HG03521 (cell line): ENCODE measurements at regions not wholly inside any gene's neighbourhood (a gene's known extent, or its start where the extent isn't known, plus 50 kb on each side); places are given as distances from the start of the nearest gene placed in this dataset.
"Not testable (repeated sequence)": the region's sequence is repeated elsewhere in the genome, so short reads cannot be mapped to it uniquely, and the experiment has no call there.

ENCODE experiments used
- ATAC-seq: cut with Tn5 transposase; IDR thresholded peaks from one replicate; pipeline ENCODE4 v1.9.1; 2021; ENCODE audit warnings: mild to moderate bottlenecking, moderate library complexity; ENCODE audit not compliant: unreplicated experiment

DNA sequence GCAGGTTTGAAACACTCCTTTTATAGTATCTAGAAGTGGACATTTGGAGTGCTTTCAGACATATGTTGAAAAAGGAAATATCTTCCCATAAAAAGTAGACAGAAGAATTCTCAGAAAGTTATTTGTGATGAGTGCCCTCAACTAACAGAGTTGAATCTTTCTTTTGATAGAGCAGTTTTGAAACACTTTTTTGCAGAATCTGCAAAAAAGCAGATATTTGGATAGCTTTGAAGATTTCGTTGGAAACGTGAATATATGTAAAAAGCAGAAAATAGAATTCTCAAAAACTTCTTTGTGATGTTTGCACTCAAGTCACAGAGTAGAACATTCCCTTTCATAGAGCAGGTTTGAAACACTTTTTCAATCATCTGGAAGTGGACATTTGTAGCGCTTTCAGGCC is 676.4 kb upstream of the ZNF337 start:
- ATAC-seq = not testable (repeated sequence)

DNA sequence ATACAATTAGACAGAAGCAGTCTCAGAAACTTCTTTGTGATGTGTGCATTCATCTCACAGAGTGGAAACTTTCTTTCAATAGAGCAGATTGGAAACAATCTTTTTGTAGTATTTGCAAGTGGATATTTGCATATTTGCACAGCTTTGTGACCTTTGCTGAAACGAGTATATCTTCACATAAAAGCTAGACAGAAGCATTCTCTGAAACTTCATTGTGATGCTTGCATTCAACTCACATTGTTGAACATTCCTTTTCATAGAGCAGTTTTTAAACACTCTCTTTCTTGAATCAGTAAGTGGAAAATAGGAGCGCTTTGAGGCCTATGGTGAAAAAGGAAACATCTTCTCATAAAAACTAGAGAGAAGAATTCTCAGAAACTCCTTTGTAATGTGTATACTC is 657.9 kb upstream of the ZNF337 start:
- ATAC-seq = no peak

DNA sequence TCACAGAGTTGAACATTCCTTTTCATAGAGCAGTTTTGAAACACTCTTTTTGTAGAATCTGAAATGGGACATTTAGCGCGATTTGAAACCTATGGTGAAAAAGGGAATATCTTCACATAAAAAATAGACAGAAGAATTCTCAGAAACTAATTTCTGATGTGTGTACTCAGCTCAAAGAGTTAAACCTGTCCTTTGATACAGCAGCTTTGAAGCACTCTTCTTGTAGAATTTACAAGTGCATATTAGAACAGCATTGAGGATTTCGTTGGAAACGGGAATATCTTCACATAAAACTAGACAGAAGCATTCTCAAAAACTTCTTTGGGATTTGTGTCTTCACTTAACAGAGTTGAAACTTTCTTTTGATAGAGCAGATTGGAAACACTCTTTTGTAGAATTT is 650.7 kb upstream of the ZNF337 start:
- ATAC-seq = no peak

DNA sequence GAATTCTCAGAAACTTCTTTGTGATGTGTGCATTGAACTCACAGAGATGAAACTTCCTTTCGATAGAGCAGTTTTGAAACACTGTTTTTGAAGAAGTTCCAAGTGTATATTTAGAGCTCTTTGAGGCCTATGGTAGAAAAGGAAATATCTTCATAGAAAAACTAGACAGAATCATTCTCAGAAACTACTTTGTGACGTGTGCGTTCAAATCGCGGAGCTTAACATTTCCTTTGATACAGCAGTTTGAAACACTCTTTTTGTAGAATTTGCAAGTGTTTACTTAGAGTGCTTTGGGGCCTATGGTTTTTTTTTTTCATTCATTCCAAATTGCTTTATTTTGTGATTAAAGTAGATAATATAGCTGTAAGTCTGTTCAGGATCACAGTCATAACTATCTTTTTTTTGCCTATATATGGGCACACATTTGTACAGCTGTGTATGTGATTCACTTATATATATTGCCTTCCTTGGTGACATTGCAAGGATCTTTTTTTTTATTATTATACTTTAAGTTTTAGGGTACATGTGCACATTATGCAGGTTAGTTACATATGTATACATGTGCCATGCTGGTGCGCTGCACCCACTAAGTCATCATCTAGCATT is 643.9 kb upstream of the ZNF337 start:
- not testable (repeated sequence) for ATAC-seq

GRCh38 chr20:26324177-26324576 is 627.5 kb upstream of the ZNF337 start:
- no peak for ATAC-seq

DNA sequence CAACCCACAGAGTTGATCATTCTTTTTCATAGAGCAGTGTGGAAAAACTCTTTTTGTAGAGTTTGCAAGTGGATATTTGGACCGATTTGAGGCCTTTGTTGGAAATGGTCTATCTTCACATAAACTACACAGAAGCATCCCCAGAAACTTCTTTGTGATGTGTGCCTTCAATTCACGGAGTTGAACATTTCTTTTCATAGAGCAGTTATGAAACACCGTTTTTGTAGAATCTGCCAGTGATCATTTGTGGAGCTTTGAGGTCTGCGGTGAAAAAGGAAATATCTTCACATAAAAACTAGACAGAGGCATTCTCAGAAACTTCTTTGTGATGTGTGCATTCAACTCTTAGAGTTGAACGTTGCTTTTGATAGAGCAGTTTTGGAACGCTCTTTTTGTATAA is 618.4 kb upstream of the ZNF337 start:
- ATAC-seq = no peak

- ATAC-seq = not testable (repeated sequence)
Observed at GRCh38 chr20:26309720-26310119, 613.1 kb upstream of the ZNF337 start.

- no peak for ATAC-seq
Observed at GRCh38 chr20:26308961-26309360, 612.3 kb upstream of the ZNF337 start.

GRCh38 chr20:26295006-26295405 is 598.4 kb upstream of the ZNF337 start:
- no peak for ATAC-seq

DNA sequence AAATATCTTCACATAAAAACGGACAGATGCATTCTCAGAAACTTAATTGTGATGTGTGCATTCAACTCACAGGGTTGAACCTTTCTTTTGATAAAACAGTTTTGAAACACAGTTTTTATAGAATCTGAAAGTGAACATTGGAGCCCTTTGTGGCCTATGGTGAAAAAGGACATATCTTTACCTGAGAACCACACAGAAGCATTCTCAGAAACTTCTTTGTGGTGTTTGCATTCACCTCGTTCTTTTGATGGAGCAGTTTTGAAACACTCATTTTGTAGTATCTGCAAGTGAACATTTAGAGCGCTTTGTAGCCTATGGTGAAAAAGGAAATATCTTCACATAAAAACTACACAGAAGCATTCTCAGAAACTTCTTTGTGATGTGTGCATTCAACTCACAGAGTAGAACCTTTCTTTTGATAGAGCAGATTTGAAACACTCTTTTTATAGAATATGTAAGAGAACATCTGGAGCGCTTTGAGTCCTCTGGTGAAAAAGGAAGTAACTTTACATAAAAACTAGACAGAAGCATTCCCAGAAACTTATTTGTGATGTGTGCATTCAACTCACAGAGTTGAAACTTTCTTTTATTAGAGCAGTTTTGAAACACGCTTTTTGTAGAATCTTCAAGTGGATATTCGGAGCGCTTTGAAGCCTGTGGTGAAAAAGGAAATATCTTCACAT is 591.9 kb upstream of the ZNF337 start:
- not testable (repeated sequence) for ATAC-seq

DNA sequence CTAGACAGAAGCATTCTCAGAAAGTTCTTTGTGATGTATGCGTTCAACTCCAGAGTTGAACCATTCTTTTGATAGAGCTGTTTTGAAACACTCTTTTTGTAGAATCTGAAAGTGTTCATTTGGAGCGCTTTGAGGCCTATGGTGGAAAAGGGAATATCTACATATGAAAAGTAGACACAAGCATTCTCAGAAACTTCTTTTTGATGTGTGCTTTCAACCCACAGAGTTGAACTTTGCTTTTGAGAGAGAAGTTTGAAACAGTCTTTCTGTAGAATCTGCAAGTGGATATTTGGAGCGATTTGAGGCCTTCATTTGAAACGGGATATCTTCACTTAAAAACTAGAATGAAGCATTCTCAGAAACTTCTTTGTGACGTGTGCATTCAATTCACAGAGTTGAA is 582.6 kb upstream of the ZNF337 start:
- no peak for ATAC-seq

GRCh38 chr20:26277339-26277738 is 580.7 kb upstream of the ZNF337 start:
- ATAC-seq = no peak

- ATAC-seq = no peak
Observed at GRCh38 chr20:26276554-26277210, 580.0 kb upstream of the ZNF337 start.

DNA sequence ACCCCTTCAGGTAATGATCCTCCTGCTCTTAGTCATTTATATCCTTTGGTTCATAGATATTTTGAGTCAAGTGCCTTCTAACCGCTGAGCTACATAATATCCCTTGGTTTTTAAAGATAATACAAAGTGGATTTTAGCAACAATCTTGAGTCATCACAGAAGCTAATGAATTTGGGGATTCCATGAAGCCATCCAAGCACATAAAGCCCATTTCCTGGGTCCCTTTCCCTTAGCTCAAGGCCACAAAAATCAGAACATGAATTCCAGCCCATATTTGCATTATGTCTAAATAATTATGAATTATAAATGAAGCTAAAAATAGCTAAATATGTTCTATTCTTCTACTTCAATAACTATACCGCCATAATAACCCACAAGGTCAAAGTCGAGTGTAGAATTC is 572.1 kb upstream of the ZNF337 start:
- ATAC-seq = not testable (repeated sequence)

GRCh38 chr20:26260925-26261324 is 564.3 kb upstream of the ZNF337 start:
- ATAC-seq = not testable (repeated sequence)

GRCh38 chr20:26252311-26252975 is 555.8 kb upstream of the ZNF337 start:
- ATAC-seq = not testable (repeated sequence)

DNA sequence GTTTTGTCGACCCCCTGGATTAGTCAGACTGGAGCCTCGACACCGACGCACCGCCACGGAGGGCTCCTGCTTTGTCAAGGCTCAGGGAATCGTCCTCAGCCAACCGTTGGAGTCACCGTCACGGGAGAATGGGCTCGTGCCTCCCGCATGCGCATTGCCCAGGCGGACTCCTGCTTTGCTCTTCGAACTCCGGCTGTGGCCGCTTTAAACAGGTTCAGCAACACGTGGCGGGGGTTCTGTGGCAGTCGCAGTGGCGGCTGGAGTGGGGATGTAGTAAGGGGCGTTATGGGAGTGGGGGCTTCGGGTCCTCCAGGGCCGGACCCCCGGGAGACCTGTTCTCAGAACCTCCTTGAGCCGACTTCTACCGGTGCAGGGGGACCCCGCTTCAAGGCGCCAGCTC is 554.7 kb upstream of the ZNF337 start:
- not testable (repeated sequence) for ATAC-seq

DNA sequence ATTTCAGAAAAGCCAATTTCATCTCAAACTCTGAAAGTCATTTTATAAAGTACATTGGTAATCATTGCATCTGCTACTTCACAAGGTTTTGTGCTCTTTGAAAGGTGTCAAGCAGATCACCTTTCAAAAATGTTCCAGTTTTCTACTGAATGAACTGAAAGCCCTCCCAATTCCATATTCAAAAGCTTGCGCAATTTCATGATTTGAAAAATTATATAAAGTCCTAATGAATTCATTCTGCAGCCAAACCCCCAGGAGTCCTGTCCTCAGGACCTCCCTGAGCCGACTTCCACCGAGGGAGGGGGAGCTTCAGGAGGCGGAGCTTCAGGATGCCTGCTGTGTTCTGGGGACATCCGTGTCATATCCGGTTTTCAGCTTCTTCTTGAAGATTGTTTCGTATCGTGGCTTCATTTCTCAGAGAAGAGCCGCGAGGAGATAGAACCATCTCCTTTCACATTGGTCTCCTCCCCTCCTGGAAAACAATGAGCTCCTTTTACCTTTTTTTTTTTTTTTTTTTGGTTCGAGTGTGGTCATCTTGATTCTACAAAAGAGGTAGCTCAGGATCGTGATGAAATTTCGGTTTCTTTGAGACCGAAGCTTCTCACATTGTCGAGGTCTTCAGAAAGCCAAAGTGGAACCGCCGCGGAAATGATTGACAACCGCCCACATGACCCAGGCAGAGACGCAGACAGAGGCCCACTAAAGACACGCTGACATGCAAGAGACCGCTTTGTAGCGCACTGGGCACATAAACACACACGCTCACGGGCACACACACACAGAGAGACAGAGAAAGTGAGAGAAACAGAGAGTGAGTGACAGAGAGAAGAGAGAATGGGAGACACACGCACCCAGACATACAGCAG is 553.8 kb upstream of the ZNF337 start:
- not testable (repeated sequence) for ATAC-seq

- no peak for ATAC-seq
Observed at GRCh38 chr20:26243731-26244130, 547.1 kb upstream of the ZNF337 start.

DNA sequence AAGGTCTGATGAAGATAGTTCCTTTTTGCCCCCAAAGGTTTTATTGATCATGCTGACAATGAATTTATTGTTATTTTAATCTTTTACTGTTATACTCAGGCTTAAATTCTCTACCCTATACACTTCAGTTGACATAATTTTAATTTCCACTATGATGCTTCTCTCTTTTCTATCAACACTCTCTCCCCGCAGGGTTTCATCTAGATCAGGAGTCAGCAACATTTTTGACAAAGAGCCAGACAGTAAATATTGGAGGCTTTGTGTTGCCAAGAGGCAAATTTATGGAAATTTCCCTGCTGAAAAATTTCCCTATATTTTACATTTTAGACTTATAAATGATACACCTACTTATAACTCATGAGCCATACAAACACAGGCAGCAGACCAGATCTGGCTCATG is 524.0 kb upstream of the ZNF337 start:
- not testable (repeated sequence) for ATAC-seq

GRCh38 chr20:26219546-26219945 is 522.9 kb upstream of the ZNF337 start:
- not testable (repeated sequence) for ATAC-seq
